ENCODE measurements at regions not wholly inside any gene's neighbourhood (a gene's known extent, or its start where the extent isn't known, plus 50 kb on each side); places are given as distances from the start of the nearest gene placed in this dataset.

DNA sequence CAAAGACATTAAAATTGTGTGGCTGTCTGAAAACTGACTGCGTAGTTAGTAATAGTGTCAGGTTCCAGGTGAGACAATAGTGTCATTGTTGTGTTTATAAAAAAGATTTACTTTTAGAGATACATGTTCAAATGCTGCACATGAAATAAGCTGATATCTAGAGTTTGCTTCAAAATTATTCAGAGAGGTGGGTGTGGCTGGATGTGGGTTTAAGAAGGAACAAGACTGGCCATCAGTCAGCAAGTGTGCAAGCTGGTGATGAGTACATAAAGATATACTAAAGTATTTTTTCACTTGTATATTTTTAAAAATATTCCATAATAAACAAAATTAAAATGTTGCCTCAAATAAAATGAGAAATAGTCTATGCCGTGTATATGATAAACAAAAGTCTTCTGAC is 190.6 kb downstream of the ARRDC4 start:
- Histone ChIP-seq H3K9ac (ENCODE audit: low read length in 5 of 5) (no peak overlapping the region), H3K9me3 (ENCODE audit: control insufficient read depth in 5 of 5, low read length in 5 of 5) (no peaks in the 10 kb centered on the region), H3K4me3 (ENCODE audit: low read depth in 1 of 5, low read length in 5 of 5) (no peak overlapping the region), H3K27me3 (ENCODE audit: control insufficient read depth in 5 of 5, insufficient read depth in 4 of 5, low read length in 5 of 5) (peaks cover 0 to 5% (median 0%) of the 10 kb centered on the region in 5 donors), H3K4me1 (ENCODE audit: control insufficient read depth in 5 of 5, insufficient read depth in 5 of 5, low read length in 5 of 5) (peaks cover 0 to 5% (median 0%) of the 10 kb centered on the region in 5 donors), H3K36me3 (ENCODE audit: control insufficient read depth in 5 of 5, insufficient read depth in 5 of 5, low read length in 5 of 5) (no peaks in the 10 kb centered on the region), H3K27ac (ENCODE audit: low read depth, low read length) (no peak overlapping the region)

DNA sequence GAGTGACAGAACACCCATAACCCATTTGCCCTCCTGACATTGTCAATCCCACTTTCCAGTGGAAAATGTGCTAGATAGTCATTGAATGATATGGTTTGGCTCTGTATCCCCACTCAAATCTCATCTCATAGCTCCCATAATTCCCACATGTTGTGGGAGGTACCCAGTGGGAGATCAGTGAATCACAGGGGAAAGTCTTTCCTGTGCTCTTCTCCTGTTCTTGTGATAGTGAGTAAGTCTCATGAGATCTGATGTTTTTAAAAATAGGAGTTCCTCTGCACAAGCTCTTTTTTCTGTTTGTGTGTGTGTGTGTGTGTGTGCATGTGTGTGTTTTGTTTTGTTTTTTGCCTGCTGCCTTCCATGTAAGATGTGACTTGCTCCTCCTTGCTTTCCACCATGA is 191.7 kb downstream of the ARRDC4 start:
- H3K36me3 ChIP-seq (ENCODE audit: control insufficient read depth in 5 of 5, insufficient read depth in 5 of 5, low read length in 5 of 5), result no peaks in the 10 kb centered on the region
- no peak overlapping the region for H3K27ac ChIP-seq (ENCODE audit: low read depth, low read length)
- H3K27me3 ChIP-seq (ENCODE audit: control insufficient read depth in 5 of 5, insufficient read depth in 4 of 5, low read length in 5 of 5), result peaks cover 0 to 5% (median 0%) of the 10 kb centered on the region in 5 donors
- no peak overlapping the region for H3K4me3 ChIP-seq (ENCODE audit: low read depth in 1 of 5, low read length in 5 of 5)
- H3K9ac ChIP-seq (ENCODE audit: low read length in 5 of 5), result no peak overlapping the region
- no peaks in the 10 kb centered on the region for H3K9me3 ChIP-seq (ENCODE audit: control insufficient read depth in 5 of 5, low read length in 5 of 5)
- peaks cover 0 to 5% (median 0%) of the 10 kb centered on the region in 5 donors for H3K4me1 ChIP-seq (ENCODE audit: control insufficient read depth in 5 of 5, insufficient read depth in 5 of 5, low read length in 5 of 5)

DNA sequence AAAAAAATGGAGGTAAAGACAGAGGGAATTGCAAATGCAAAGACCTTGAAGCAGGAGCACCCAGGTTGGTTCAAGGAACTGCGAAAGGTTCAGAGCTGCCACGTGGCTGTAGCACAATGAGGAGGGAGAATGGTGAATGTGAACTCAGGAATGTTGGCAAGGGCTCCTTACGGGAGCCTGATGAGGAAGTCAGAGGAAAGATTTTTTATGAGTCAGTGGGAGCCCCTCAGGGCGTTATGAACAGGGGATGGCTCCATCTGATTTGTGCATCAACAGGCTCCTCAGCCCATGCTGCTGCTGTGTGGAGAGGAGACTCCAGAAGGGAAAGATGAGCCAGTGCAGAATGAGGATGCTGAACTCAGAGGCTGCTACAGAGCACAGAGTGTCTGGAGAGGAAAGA is 194.4 kb downstream of the ARRDC4 start:
- Histone ChIP-seq H3K27me3 (ENCODE audit: control insufficient read depth in 5 of 5, insufficient read depth in 4 of 5, low read length in 5 of 5) (peaks cover 0 to 2% (median 0%) of the 10 kb centered on the region in 5 donors), H3K9ac (ENCODE audit: low read length in 5 of 5) (no peak overlapping the region), H3K9me3 (ENCODE audit: control insufficient read depth in 5 of 5, low read length in 5 of 5) (no peaks in the 10 kb centered on the region)

DNA sequence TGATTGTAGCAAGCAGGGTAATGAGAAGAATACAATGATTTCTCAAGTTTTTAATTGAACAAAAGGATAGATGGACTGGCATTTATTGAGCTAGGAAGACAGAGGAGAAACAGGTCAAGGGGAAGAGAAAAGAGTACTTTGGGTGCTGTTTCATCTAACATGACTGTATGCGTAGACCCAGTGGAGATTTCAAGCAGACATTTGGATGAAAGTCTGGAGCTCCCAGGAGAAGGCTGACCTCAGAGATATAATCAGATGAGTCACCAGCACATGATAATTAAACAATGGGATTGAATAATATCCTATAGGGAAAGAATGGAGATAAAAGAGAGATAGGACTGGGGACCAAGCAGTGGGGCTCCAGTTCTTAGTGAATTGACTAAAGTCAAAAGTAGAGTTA is 194.9 kb downstream of the ARRDC4 start:
- no peaks in the 10 kb centered on the region for H3K36me3 ChIP-seq (ENCODE audit: control insufficient read depth in 5 of 5, insufficient read depth in 5 of 5, low read length in 5 of 5)
- no peaks in the 10 kb centered on the region for H3K9me3 ChIP-seq (ENCODE audit: control insufficient read depth in 5 of 5, low read length in 5 of 5)
- H3K9ac ChIP-seq (ENCODE audit: low read length in 5 of 5), result no peak overlapping the region
- peaks cover 0 to 5% (median 0%) of the 10 kb centered on the region in 5 donors for H3K4me1 ChIP-seq (ENCODE audit: control insufficient read depth in 5 of 5, insufficient read depth in 5 of 5, low read length in 5 of 5)
- H3K4me3 ChIP-seq (ENCODE audit: low read depth in 1 of 5, low read length in 5 of 5), result no peak overlapping the region
- H3K27me3 ChIP-seq (ENCODE audit: control insufficient read depth in 5 of 5, insufficient read depth in 4 of 5, low read length in 5 of 5), result peaks cover 0 to 5% (median 0%) of the 10 kb centered on the region in 5 donors
- H3K27ac ChIP-seq (ENCODE audit: low read depth, low read length), result no peak overlapping the region

More for the DNA sequence above, 194.4 kb downstream of the ARRDC4 start:
- Histone ChIP-seq H3K4me3 (ENCODE audit: low read depth in 1 of 5, low read length in 5 of 5) (no peak overlapping the region), H3K27ac (ENCODE audit: low read depth, low read length) (no peak overlapping the region), H3K36me3 (ENCODE audit: control insufficient read depth in 5 of 5, insufficient read depth in 5 of 5, low read length in 5 of 5) (no peaks in the 10 kb centered on the region), H3K4me1 (ENCODE audit: control insufficient read depth in 5 of 5, insufficient read depth in 5 of 5, low read length in 5 of 5) (peaks cover 0 to 5% (median 0%) of the 10 kb centered on the region in 5 donors)

DNA sequence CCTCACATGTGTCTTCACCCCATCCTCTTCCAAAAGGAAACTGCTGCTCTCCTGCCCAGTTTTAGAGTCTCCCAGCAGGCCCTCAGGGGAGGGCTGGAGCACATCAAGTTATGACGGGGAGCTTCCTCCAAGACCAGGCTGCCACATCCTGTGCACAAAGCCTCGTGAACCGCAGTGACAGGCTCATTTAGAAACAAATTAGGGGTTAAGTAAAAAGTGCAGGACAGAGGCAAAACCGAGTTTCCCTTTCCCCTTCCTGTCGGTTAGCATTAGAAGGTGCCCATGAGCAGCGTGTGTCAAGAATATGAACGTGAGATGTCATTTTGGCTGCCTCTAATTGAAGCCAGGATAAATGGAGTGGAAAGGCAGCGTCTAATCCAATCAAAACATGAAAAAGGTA is 199.7 kb downstream of the ARRDC4 start:
- H3K4me3 ChIP-seq (ENCODE audit: low read depth in 1 of 5, low read length in 5 of 5), result no peak overlapping the region
- H3K4me1 ChIP-seq (ENCODE audit: control insufficient read depth in 5 of 5, insufficient read depth in 5 of 5, low read length in 5 of 5), result peaks cover 0 to 7% (median 0%) of the 10 kb centered on the region in 5 donors
- no peaks in the 10 kb centered on the region for H3K36me3 ChIP-seq (ENCODE audit: control insufficient read depth in 5 of 5, insufficient read depth in 5 of 5, low read length in 5 of 5)
- peaks cover 0 to 11% (median 0%) of the 10 kb centered on the region in 5 donors for H3K27me3 ChIP-seq (ENCODE audit: control insufficient read depth in 5 of 5, insufficient read depth in 4 of 5, low read length in 5 of 5)
- no peak overlapping the region for H3K9ac ChIP-seq (ENCODE audit: low read length in 5 of 5)
- H3K27ac ChIP-seq (ENCODE audit: low read depth, low read length), result no peak overlapping the region
- H3K9me3 ChIP-seq (ENCODE audit: control insufficient read depth in 5 of 5, low read length in 5 of 5), result no peaks in the 10 kb centered on the region

DNA sequence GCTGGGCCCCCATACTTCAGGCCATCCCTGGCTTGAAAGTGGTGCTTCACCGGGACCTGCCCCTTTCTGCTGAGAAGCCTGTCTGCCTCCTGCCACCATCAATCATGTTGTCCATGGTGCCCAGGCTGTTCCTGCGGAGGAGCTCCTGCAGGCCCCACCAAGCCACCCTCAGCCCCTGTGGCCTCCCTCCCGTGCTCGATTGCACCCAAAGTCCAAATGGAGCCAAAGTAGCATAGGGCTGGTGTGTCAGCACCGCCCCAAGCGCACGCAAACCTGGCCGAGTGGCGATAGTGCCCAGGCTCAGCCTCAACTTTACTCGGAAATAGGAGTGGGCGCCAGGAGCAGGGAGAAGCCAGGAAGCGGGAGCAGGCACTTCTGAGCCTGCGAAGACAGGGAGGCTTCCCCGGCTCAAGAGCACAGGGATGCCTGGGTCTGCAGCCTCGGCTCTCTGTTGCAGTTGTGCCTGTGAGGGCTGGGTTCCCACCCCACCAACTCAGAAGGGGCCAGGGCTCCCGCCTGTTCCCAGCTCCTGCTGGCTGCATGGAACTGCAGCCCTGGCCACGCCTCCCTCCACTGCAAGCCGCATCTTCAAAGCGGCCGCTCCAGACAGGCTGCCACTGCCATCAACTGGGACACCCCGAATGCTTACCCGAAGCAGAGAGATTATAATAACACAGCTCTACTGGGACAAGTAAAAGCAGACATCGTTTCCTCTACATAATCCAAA is 203.0 kb downstream of the ARRDC4 start:
- Histone ChIP-seq H3K36me3 (ENCODE audit: control insufficient read depth in 5 of 5, insufficient read depth in 5 of 5, low read length in 5 of 5) (no peaks in the 10 kb centered on the region), H3K4me3 (ENCODE audit: low read depth in 1 of 5, low read length in 5 of 5) (no peak overlapping the region), H3K27ac (ENCODE audit: low read depth, low read length) (no peak overlapping the region), H3K4me1 (ENCODE audit: control insufficient read depth in 5 of 5, insufficient read depth in 5 of 5, low read length in 5 of 5) (peaks cover 0 to 7% (median 0%) of the 10 kb centered on the region in 5 donors), H3K9me3 (ENCODE audit: control insufficient read depth in 5 of 5, low read length in 5 of 5) (no peaks in the 10 kb centered on the region), H3K9ac (ENCODE audit: low read length in 5 of 5) (no peak overlapping the region), H3K27me3 (ENCODE audit: control insufficient read depth in 5 of 5, insufficient read depth in 4 of 5, low read length in 5 of 5) (peaks cover 0 to 11% (median 0%) of the 10 kb centered on the region in 5 donors)

DNA sequence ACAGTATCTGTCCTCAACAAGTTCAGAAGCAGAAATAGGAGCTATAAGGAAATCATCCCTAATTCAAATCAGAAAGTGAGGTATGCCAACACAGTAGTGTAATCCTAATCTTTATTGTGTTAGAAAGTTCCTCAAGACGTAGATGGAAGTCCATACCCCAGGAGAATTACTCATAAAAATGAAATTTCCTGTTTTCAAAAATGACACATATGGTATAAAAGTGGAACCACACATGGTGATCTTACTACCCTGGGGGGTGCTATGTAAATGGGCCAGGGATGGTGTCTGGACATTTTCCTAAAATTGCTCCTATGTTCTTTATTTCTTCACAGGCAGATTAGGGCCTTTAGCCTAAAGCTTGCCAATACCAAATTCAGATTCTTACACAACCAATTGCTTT is 204.1 kb downstream of the ARRDC4 start:
- Histone ChIP-seq H3K9ac (ENCODE audit: low read length in 5 of 5) (no peak overlapping the region), H3K4me3 (ENCODE audit: low read depth in 1 of 5, low read length in 5 of 5) (no peak overlapping the region), H3K27ac (ENCODE audit: low read depth, low read length) (no peak overlapping the region), H3K4me1 (ENCODE audit: control insufficient read depth in 5 of 5, insufficient read depth in 5 of 5, low read length in 5 of 5) (peaks cover 0 to 7% (median 0%) of the 10 kb centered on the region in 5 donors), H3K9me3 (ENCODE audit: control insufficient read depth in 5 of 5, low read length in 5 of 5) (no peaks in the 10 kb centered on the region), H3K36me3 (ENCODE audit: control insufficient read depth in 5 of 5, insufficient read depth in 5 of 5, low read length in 5 of 5) (no peaks in the 10 kb centered on the region), H3K27me3 (ENCODE audit: control insufficient read depth in 5 of 5, insufficient read depth in 4 of 5, low read length in 5 of 5) (peaks cover 0 to 11% (median 0%) of the 10 kb centered on the region in 5 donors)

DNA sequence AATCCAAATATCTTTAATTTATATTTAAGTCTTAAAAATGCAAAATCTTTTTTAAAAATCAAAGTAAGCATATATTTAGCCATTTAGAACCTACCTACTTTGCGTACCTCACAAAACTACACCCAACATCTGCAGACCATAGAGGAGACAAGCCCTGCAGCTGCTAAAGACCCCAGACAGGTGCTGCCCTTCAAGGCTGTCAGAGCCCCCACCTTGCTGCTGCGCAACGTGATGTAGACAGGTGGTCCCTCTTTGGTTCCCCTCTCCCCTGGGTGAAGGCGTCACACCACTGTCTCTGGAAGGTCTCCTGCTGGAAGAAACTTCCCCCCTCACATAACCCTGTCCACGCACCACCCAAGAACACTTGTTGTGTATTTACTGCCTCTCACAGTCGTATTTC is 204.5 kb downstream of the ARRDC4 start:
- Histone ChIP-seq H3K36me3 (ENCODE audit: control insufficient read depth in 5 of 5, insufficient read depth in 5 of 5, low read length in 5 of 5) (no peaks in the 10 kb centered on the region), H3K9me3 (ENCODE audit: control insufficient read depth in 5 of 5, low read length in 5 of 5) (no peaks in the 10 kb centered on the region), H3K27me3 (ENCODE audit: control insufficient read depth in 5 of 5, insufficient read depth in 4 of 5, low read length in 5 of 5) (peaks cover 0 to 10% (median 0%) of the 10 kb centered on the region in 5 donors), H3K27ac (ENCODE audit: low read depth, low read length) (no peak overlapping the region), H3K4me1 (ENCODE audit: control insufficient read depth in 5 of 5, insufficient read depth in 5 of 5, low read length in 5 of 5) (peaks cover 0 to 6% (median 0%) of the 10 kb centered on the region in 5 donors), H3K4me3 (ENCODE audit: low read depth in 1 of 5, low read length in 5 of 5) (no peak overlapping the region), H3K9ac (ENCODE audit: low read length in 5 of 5) (no peak overlapping the region)

DNA sequence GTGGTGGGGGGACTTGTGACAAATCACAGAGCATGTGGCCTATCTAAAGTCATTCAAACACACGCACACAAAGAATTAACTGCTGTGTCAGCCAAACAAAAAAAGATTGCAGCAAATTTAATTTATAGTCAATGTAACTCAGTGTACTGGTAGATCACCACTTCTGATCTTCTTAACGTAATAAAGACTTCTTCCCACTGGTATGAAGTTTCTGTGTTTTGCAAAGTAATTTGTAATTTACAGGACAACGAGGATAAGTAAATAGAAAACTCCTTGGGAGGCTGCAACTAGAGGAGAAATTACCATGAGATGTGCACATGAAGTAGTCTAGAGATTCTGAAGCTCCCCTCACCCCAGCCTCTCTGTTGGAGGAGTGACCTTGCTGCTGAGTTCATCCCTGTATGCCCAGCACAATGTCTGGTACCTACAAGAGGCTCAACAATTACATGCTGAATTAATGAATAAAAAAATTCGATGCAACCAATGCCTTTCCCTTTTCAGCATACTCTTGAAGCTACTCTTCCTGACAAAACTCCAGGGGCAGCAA is 207.3 kb downstream of the ARRDC4 start:
- Histone ChIP-seq H3K27me3 (ENCODE audit: control insufficient read depth in 5 of 5, insufficient read depth in 4 of 5, low read length in 5 of 5) (peaks cover 0 to 6% (median 0%) of the 10 kb centered on the region in 5 donors), H3K9ac (ENCODE audit: low read length in 5 of 5) (no peak overlapping the region), H3K4me3 (ENCODE audit: low read depth in 1 of 5, low read length in 5 of 5) (no peak overlapping the region), H3K36me3 (ENCODE audit: control insufficient read depth in 5 of 5, insufficient read depth in 5 of 5, low read length in 5 of 5) (no peaks in the 10 kb centered on the region), H3K27ac (ENCODE audit: low read depth, low read length) (no peak overlapping the region), H3K4me1 (ENCODE audit: control insufficient read depth in 5 of 5, insufficient read depth in 5 of 5, low read length in 5 of 5) (no peaks in the 10 kb centered on the region), H3K9me3 (ENCODE audit: control insufficient read depth in 5 of 5, low read length in 5 of 5) (no peaks in the 10 kb centered on the region)

DNA sequence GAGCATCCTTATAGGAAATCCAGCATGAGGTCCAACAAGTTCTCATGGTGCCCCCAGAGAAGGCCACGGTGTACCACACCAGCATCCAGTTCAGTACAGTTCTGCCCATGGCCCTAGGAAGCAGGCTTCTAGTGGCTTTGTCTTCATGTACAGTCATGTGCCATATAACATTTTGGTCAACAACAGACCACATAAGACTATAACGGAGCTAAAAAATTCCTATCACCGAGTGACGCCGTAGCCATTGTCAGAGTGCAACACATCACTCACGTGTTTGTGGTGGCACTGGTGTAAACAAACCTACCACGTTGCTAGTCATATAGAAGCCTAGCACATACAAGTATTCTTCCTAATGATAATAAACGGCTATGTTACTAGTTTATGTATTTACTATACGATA is 209.0 kb downstream of the ARRDC4 start:
- Histone ChIP-seq H3K27me3 (ENCODE audit: control insufficient read depth in 5 of 5, insufficient read depth in 4 of 5, low read length in 5 of 5) (peaks cover 0 to 4% (median 0%) of the 10 kb centered on the region in 5 donors), H3K9me3 (ENCODE audit: control insufficient read depth in 5 of 5, low read length in 5 of 5) (no peaks in the 10 kb centered on the region), H3K4me1 (ENCODE audit: control insufficient read depth in 5 of 5, insufficient read depth in 5 of 5, low read length in 5 of 5) (no peaks in the 10 kb centered on the region), H3K27ac (ENCODE audit: low read depth, low read length) (no peak overlapping the region), H3K36me3 (ENCODE audit: control insufficient read depth in 5 of 5, insufficient read depth in 5 of 5, low read length in 5 of 5) (no peaks in the 10 kb centered on the region), H3K4me3 (ENCODE audit: low read depth in 1 of 5, low read length in 5 of 5) (no peak overlapping the region), H3K9ac (ENCODE audit: low read length in 5 of 5) (no peak overlapping the region)
